ENCODE measurements at regions not wholly inside any gene's neighbourhood (a gene's known extent, or its start where the extent isn't known, plus 50 kb on each side); places are given as distances from the start of the nearest gene placed in this dataset.

GRCh38 chr12:25616286-25616685, 63.2 kb upstream of the LMNTD1 start:
- TF ChIP-seq CTCF (IDR thresholded peaks at IDR 0.05 in 4 of 5, conservative IDR thresholded peaks at IDR 0.05 in 1 of 5) (no peak), POLR2A (IDR thresholded peaks at IDR 0.05) (no peak)

Measured in gastrocnemius medialis (tissue), 4 donors.